Thymus (tissue), 11 donors: ENCODE measurements at regions not wholly inside any gene's neighbourhood (a gene's known extent, or its start where the extent isn't known, plus 50 kb on each side); places are given as distances from the start of the nearest gene placed in this dataset.

ENCODE experiments used
- DNase-seq, 9 donors: peaks; one replicate each; pipeline ENCODE4 v3.0.0-alpha.2; 2013; ENCODE audit warnings: low spot score in 9 of 9, low read depth in 6 of 9, missing footprints in 1 of 9
- H3K27ac ChIP-seq, 2 donors: one replicate each; pipeline ENCODE4 v1.5.1; 2013; ENCODE audit warnings: control low read depth in 1 of 2, low read depth in 1 of 2, low read length in 1 of 2, mild to moderate bottlenecking in 1 of 2, moderate library complexity in 1 of 2
- H3K27me3 ChIP-seq, 2 donors: one replicate each; pipeline ENCODE4 v1.5.1; 2013; ENCODE audit warnings: low read length in 1 of 2; ENCODE audit not compliant: control insufficient read depth in 2 of 2, insufficient read depth in 1 of 2
- H3K36me3 ChIP-seq, 2 donors: one replicate each; pipeline ENCODE4 v1.5.1; 2013; ENCODE audit warnings: low read length in 1 of 2, mild to moderate bottlenecking in 1 of 2, moderate library complexity in 1 of 2; ENCODE audit not compliant: control insufficient read depth in 2 of 2, insufficient read depth in 2 of 2
- H3K4me1 ChIP-seq, 2 donors: one replicate each; pipeline ENCODE4 v1.5.1; 2013; ENCODE audit warnings: low read length in 2 of 2; ENCODE audit not compliant: control insufficient read depth in 2 of 2, insufficient read depth in 2 of 2
- H3K4me3 ChIP-seq, 2 donors: one replicate each; pipeline ENCODE4 v1.5.1; 2013; ENCODE audit warnings: low read length in 2 of 2, control low read depth in 1 of 2, mild to moderate bottlenecking in 1 of 2
- H3K9me3 ChIP-seq, 2 donors: one replicate each; pipeline ENCODE4 v1.5.1; 2013; ENCODE audit warnings: low read length in 1 of 2, mild to moderate bottlenecking in 1 of 2; ENCODE audit not compliant: control insufficient read depth in 2 of 2, insufficient read depth in 1 of 2
- WGBS: extraction: QIAGEN DNeasy Blood & Tissue Kit; methylation state at CpG from one replicate; pipeline ENCODE4 v1.1.7; 2013; 5-methylcytosine and 5-hydroxymethylcytosine counted together
- donor health status: healthy.

- 89% methylated on average over 1 of the region's 1 CpG for WGBS
- no peaks in the 10 kb centered on the region for H3K4me1 ChIP-seq
- DNase-seq = no peak
Observed at GRCh38 chr2:81260320-81260719, 955.8 kb upstream of the LRRTM1 start.

GRCh38 chr2:81250270-81250669, 945.7 kb upstream of the LRRTM1 start:
- no peak overlapping the region for H3K27ac ChIP-seq
- WGBS = 94% methylated on average over 3 of the region's 3 CpGs
- DNase-seq = no peak
- H3K27me3 ChIP-seq = no peaks in the 10 kb centered on the region
- no peak overlapping the region for H3K4me3 ChIP-seq
- H3K36me3 ChIP-seq = no peaks in the 10 kb centered on the region
- no peaks in the 10 kb centered on the region for H3K4me1 ChIP-seq
- no peaks in the 10 kb centered on the region for H3K9me3 ChIP-seq

More at GRCh38 chr2:81260320-81260719, 955.8 kb upstream of the LRRTM1 start:
- Histone ChIP-seq H3K27ac (no peak overlapping the region), H3K4me3 (no peak overlapping the region), H3K9me3 (no peaks in the 10 kb centered on the region), H3K36me3 (no peaks in the 10 kb centered on the region), H3K27me3 (no peaks in the 10 kb centered on the region)

GRCh38 chr2:81249152-81249551, 944.6 kb upstream of the LRRTM1 start:
- Histone ChIP-seq H3K36me3 (no peaks in the 10 kb centered on the region), H3K4me3 (no peak overlapping the region)
- WGBS = 94% methylated on average over 1 of the region's 1 CpG

GRCh38 chr2:81247648-81248047, 943.1 kb upstream of the LRRTM1 start:
- Histone ChIP-seq H3K27ac (no peak overlapping the region), H3K27me3 (no peaks in the 10 kb centered on the region), H3K9me3 (no peaks in the 10 kb centered on the region), H3K36me3 (no peaks in the 10 kb centered on the region), H3K4me3 (no peak overlapping the region), H3K4me1 (no peaks in the 10 kb centered on the region)
- 93% methylated on average over 3 of the region's 3 CpGs for WGBS
- DNase-seq = no peak

More at GRCh38 chr2:81249152-81249551, 944.6 kb upstream of the LRRTM1 start:
- Histone ChIP-seq H3K27ac (no peak overlapping the region), H3K4me1 (no peaks in the 10 kb centered on the region), H3K9me3 (no peaks in the 10 kb centered on the region), H3K27me3 (no peaks in the 10 kb centered on the region)
- DNase-seq = no peak

GRCh38 chr2:81242501-81242900, 937.9 kb upstream of the LRRTM1 start:
- no peak for DNase-seq
- Histone ChIP-seq H3K27me3 (no peaks in the 10 kb centered on the region), H3K4me1 (no peaks in the 10 kb centered on the region), H3K36me3 (no peaks in the 10 kb centered on the region), H3K27ac (no peak overlapping the region), H3K9me3 (no peaks in the 10 kb centered on the region), H3K4me3 (no peak overlapping the region)
- WGBS = 89% methylated on average over 2 of the region's 2 CpGs

- no peak overlapping the region for H3K4me3 ChIP-seq
Observed at GRCh38 chr2:81238462-81238861, 933.9 kb upstream of the LRRTM1 start.

GRCh38 chr2:81235601-81236000, 931.0 kb upstream of the LRRTM1 start:
- DNase-seq = no peak
- 93% methylated on average over 1 of the region's 1 CpG for WGBS
- Histone ChIP-seq H3K27me3 (no peaks in the 10 kb centered on the region), H3K9me3 (no peaks in the 10 kb centered on the region), H3K4me1 (no peaks in the 10 kb centered on the region), H3K4me3 (no peak overlapping the region), H3K27ac (no peak overlapping the region), H3K36me3 (no peaks in the 10 kb centered on the region)

More at GRCh38 chr2:81238462-81238861, 933.9 kb upstream of the LRRTM1 start:
- Histone ChIP-seq H3K36me3 (no peaks in the 10 kb centered on the region), H3K27ac (no peak overlapping the region), H3K27me3 (no peaks in the 10 kb centered on the region), H3K9me3 (no peaks in the 10 kb centered on the region), H3K4me1 (no peaks in the 10 kb centered on the region)
- 75% methylated on average over 2 of the region's 2 CpGs for WGBS
- no peak for DNase-seq

- Histone ChIP-seq H3K27ac (no peak overlapping the region), H3K4me3 (no peak overlapping the region), H3K36me3 (no peaks in the 10 kb centered on the region), H3K4me1 (no peaks in the 10 kb centered on the region), H3K27me3 (no peaks in the 10 kb centered on the region), H3K9me3 (no peaks in the 10 kb centered on the region)
- DNase-seq = no peak
- WGBS = 88% methylated on average over 1 of the region's 1 CpG
Observed at GRCh38 chr2:81234711-81235110, 930.2 kb upstream of the LRRTM1 start.

GRCh38 chr2:81225756-81226155, 921.2 kb upstream of the LRRTM1 start:
- no peaks in the 10 kb centered on the region for H3K36me3 ChIP-seq
- WGBS = 83% methylated on average over 4 of the region's 4 CpGs
- H3K9me3 ChIP-seq = no peaks in the 10 kb centered on the region
- H3K4me1 ChIP-seq = no peaks in the 10 kb centered on the region
- no peak for DNase-seq
- H3K4me3 ChIP-seq = no peak overlapping the region
- no peaks in the 10 kb centered on the region for H3K27me3 ChIP-seq
- no peak overlapping the region for H3K27ac ChIP-seq

GRCh38 chr2:81213598-81213997, 909.0 kb upstream of the LRRTM1 start:
- 91% methylated on average over 2 of the region's 2 CpGs for WGBS
- no peak overlapping the region for H3K27ac ChIP-seq
- H3K9me3 ChIP-seq = no peaks in the 10 kb centered on the region
- no peaks in the 10 kb centered on the region for H3K36me3 ChIP-seq
- H3K4me3 ChIP-seq = no peak overlapping the region
- H3K4me1 ChIP-seq = no peaks in the 10 kb centered on the region
- no peak for DNase-seq
- no peaks in the 10 kb centered on the region for H3K27me3 ChIP-seq
